ENCODE measurements at regions not wholly inside any gene's neighbourhood (a gene's known extent, or its start where the extent isn't known, plus 50 kb on each side); places are given as distances from the start of the nearest gene placed in this dataset.

DNA sequence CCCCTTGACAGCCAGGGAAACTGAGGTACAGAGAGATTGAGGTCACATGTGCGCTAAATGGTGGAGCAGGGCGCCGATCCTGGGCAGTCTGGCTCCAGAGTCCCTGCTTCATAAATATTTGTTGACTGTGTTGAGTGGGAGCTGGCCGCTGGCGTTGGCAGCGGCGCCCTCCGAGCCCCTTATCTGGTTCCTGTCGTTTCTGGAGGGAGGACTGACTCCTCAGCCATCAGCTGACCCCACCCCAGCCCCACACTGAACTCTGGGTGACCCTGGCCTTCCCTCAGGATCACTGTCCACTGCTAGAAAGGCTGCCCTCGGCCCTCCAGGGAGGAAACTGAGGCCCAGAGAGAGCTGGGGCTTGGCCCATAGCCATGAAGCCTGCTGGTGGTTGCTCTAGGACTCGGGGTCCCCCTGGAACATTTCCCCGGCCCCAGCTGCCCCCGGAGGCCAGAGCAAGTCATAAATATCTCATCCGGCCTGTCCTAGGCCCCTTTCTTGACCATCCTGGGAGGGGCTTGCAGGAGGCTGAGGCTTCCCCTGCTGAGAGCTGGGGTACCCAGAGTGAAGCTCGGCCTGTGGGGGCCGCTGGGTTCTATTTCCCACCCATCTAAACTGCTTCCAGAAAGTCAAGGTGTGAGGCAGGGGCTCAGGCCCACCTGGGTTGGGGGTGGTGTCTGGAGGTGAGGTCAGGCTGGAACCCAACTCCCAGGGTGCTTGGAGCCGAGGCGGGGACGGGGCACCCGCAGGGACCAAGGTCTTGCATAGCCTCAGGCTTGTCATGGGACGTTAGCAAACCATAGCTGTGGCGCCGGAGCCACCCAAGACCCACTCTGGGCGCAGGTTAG lies 51.7 kb upstream of the GSE1 start:
- Histone ChIP-seq H4K20me1 (ENCODE audit: insufficient read depth, low read length) (peaks cover 68% of the 10 kb centered on the region), H3K4me2 (ENCODE audit: low read depth, low read length) (peak overlapping the region; percentile 15), H3K9me3 (ENCODE audit: low read length) (no peaks in the 10 kb centered on the region), H3K79me2 (ENCODE audit: insufficient read depth, low read length) (peaks cover 91% of the 10 kb centered on the region), H3K9ac (ENCODE audit: insufficient read depth, low read depth, low read length) (no peak overlapping the region), H3K4me3 (replicated peaks in 1 of 3; ENCODE audit: insufficient read depth in 1 of 3, low read depth in 2 of 3, low read length in 3 of 3) (peak overlapping the region in 1 of 3 experiments; percentile 34; a peak in 1 of 6 replicates), H3K36me3 (replicated peaks in 1 of 2; ENCODE audit: control insufficient read depth in 1 of 2, insufficient read depth in 2 of 2, low read length in 2 of 2) (no peaks in the 10 kb centered on the region; a peak in 1 of 5 replicates), H3K4me1 (ENCODE audit: insufficient read depth, low read length) (peaks cover 69% of the 10 kb centered on the region), H2AFZ (ENCODE audit: low read length) (no peak overlapping the region), H3K27me3 (ENCODE audit: control insufficient read depth in 1 of 2, insufficient read depth in 2 of 2, low read length in 2 of 2) (no peaks in the 10 kb centered on the region), H3K27ac (ENCODE audit: extremely low read length, insufficient read depth, low read length) (no peak overlapping the region)
- DNase-seq (ENCODE audit: low spot score): no peak
- no TSS peak for BruUV-seq (replicated peaks)
- TF ChIP-seq BHLHE40 (IDR thresholded peaks at IDR 0.05; ENCODE audit: low read length) (no peak), ZNF558 (CRISPR knock-in tag; IDR thresholded peaks at IDR 0.05; ENCODE audit: borderline replicate concordance) (0 out of 2 replicates have a peak, but pooled peaks have one; percentile 53), LRRFIP1 (CRISPR knock-in tag; conservative IDR thresholded peaks at IDR 0.05) (no peak), ZNF768 (CRISPR knock-in tag; IDR thresholded peaks at IDR 0.05) (peak; percentile 58), ZSCAN30 (CRISPR knock-in tag; IDR thresholded peaks at IDR 0.05) (no peak), ZNF263 (CRISPR knock-in tag; IDR thresholded peaks at IDR 0.05) (0 out of 2 replicates have a peak, but pooled peaks have one; percentile 23), RARA (CRISPR knock-in tag; IDR thresholded peaks at IDR 0.05) (peak; percentile 33; the same call in 1 of the 2 replicates), NR0B2 (CRISPR knock-in tag; IDR thresholded peaks at IDR 0.05) (0 out of 2 replicates have a peak, but pooled peaks have one; percentile 29)
- TF ChIP-seq, protein P1, sequence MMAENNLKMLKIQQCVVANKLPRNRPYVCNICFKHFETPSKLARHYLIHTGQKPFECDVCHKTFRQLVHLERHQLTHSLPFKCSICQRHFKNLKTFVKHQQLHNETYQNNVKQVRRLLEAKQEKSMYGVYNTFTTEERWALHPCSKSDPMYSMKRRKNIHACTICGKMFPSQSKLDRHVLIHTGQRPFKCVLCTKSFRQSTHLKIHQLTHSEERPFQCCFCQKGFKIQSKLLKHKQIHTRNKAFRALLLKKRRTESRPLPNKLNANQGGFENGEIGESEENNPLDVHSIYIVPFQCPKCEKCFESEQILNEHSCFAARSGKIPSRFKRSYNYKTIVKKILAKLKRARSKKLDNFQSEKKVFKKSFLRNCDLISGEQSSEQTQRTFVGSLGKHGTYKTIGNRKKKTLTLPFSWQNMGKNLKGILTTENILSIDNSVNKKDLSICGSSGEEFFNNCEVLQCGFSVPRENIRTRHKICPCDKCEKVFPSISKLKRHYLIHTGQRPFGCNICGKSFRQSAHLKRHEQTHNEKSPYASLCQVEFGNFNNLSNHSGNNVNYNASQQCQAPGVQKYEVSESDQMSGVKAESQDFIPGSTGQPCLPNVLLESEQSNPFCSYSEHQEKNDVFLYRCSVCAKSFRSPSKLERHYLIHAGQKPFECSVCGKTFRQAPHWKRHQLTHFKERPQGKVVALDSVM (CRISPR knock-in tag; IDR thresholded peaks at IDR 0.05): no peak
- TF ChIP-seq, protein P2, sequence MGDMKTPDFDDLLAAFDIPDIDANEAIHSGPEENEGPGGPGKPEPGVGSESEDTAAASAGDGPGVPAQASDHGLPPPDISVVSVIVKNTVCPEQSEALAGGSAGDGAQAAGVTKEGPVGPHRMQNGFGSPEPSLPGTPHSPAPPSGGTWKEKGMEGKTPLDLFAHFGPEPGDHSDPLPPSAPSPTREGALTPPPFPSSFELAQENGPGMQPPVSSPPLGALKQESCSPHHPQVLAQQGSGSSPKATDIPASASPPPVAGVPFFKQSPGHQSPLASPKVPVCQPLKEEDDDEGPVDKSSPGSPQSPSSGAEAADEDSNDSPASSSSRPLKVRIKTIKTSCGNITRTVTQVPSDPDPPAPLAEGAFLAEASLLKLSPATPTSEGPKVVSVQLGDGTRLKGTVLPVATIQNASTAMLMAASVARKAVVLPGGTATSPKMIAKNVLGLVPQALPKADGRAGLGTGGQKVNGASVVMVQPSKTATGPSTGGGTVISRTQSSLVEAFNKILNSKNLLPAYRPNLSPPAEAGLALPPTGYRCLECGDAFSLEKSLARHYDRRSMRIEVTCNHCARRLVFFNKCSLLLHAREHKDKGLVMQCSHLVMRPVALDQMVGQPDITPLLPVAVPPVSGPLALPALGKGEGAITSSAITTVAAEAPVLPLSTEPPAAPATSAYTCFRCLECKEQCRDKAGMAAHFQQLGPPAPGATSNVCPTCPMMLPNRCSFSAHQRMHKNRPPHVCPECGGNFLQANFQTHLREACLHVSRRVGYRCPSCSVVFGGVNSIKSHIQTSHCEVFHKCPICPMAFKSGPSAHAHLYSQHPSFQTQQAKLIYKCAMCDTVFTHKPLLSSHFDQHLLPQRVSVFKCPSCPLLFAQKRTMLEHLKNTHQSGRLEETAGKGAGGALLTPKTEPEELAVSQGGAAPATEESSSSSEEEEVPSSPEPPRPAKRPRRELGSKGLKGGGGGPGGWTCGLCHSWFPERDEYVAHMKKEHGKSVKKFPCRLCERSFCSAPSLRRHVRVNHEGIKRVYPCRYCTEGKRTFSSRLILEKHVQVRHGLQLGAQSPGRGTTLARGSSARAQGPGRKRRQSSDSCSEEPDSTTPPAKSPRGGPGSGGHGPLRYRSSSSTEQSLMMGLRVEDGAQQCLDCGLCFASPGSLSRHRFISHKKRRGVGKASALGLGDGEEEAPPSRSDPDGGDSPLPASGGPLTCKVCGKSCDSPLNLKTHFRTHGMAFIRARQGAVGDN (CRISPR knock-in tag; IDR thresholded peaks at IDR 0.05): peak; percentile 11; the same call in 1 of the 2 replicates
- ChIA-PET CTCF (ENCODE audit: low intra/inter-chr PET ratio, low total read pairs) (interaction anchor here (4.6 kb wide), 1 partner anchor 140 kb away, joined by 51 read pairs; no protein-coding TSS in a partner anchor), POLR2A (interaction anchor here (0.6 kb wide), 1 partner anchor 51 kb away, joined by 3 read pairs; the partner anchor contains the start of gene GSE1)
- no peak for FAIRE-seq
- no peak for ATAC-seq
- intact Hi-C loops (cut with micrococcal nuclease; ENCODE audit: unreplicated experiment) (loop anchor here (2.0 kb wide), 1 partner anchor 71 kb away; no protein-coding TSS in a partner anchor), in situ Hi-C loops (cut with HindIII; ENCODE audit: extremely low pct_ligation_motif_present, low pct_unique_long_range_greater_than_20kb) (no loop called here)
- 81% methylated on average over 21 of the region's 24 CpGs for WGBS (ENCODE audit: low lambda C conversion rate)
